ENCODE measurements at regions not wholly inside any gene's neighbourhood (a gene's known extent, or its start where the extent isn't known, plus 50 kb on each side); places are given as distances from the start of the nearest gene placed in this dataset.
A peak's percentile ranks its signal among the peaks of the same experiment; 100 is the strongest.

DNA sequence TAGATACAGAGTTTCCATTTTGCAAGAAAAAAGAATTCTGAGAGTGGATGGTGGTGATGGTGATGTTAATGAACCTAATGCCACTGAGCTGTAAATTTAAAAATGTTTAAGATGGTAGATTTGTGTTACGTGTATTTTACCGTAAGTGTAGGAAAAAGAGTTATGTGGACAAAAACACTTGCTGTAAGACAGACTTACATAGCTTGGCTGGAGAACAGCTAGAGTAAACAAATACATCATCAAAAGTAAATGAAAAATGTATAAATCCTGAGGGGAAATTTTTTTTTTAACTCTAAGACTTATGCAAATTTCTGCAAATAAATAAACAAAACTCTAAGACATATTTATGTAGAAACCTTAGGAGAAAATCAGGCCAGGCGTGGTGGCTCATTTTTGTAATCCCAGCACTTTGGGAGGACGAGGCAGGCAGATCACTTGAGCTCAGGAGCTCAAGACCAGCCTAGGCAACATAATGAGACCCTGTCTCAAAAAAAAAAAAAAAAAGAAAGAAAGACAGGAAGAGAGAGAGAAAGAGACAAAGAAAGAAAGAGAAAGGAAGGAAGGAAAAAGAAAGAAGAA, 66.2 kb upstream of the CDK13 start:
- H2AFZ ChIP-seq (ENCODE audit: low read length): no peak overlapping the region
- H2BK15ac ChIP-seq (ENCODE audit: low read length): no peak overlapping the region
- H3K23ac ChIP-seq (ENCODE audit: low read depth, low read length, poor library complexity): no peak overlapping the region
- H3K4me2 ChIP-seq (ENCODE audit: insufficient read depth, low read length, poor library complexity, severe bottlenecking): no peak overlapping the region
- no peaks in the 10 kb centered on the region for H3K36me3 ChIP-seq (replicated peaks in 1 of 2; ENCODE audit: control insufficient read depth in 2 of 2, insufficient read depth in 2 of 2, low read length in 2 of 2)
- DNase-seq (ENCODE audit: low spot score): no peak
- H3K27me3 ChIP-seq (ENCODE audit: control insufficient read depth in 3 of 3, insufficient read depth in 3 of 3, low read depth in 1 of 3, low read length in 3 of 3): no peaks in the 10 kb centered on the region
- H3K9me3 ChIP-seq (replicated peaks in 1 of 2; ENCODE audit: control insufficient read depth in 2 of 2, insufficient read depth in 1 of 2, low read depth in 1 of 2, low read length in 2 of 2): peaks cover 2 to 3% of the 10 kb centered on the region in 2 donors
- no peaks in the 10 kb centered on the region for H3K4me1 ChIP-seq (ENCODE audit: control insufficient read depth in 2 of 2, insufficient read depth in 1 of 2, low read depth in 1 of 2, low read length in 2 of 2)
- WGBS, 2 donors (ENCODE audit: extremely low coverage in 2 of 2, insufficient read length in 2 of 2, insufficient replicate concordance in 1 of 2): 100% methylated on average over 2 of the region's 4 CpGs; no CpG with 5 or more reads in 1 of the 2 donors
- no peak overlapping the region for H2AK5ac ChIP-seq (ENCODE audit: low read depth, low read length)
- no peak overlapping the region for H2BK120ac ChIP-seq (ENCODE audit: low read depth, low read length)
- H3K79me1 ChIP-seq (ENCODE audit: low read depth, low read length): no peaks in the 10 kb centered on the region
- H3K9ac ChIP-seq (ENCODE audit: low read depth, low read length, poor library complexity): no peak overlapping the region
- H3K14ac ChIP-seq (ENCODE audit: low read length): no peak overlapping the region
- no peak overlapping the region for H3K4me3 ChIP-seq (ENCODE audit: low read length in 2 of 2)
- H3K4ac ChIP-seq (ENCODE audit: low read length): no peak overlapping the region
- H4K91ac ChIP-seq (ENCODE audit: low read depth, low read length, poor library complexity): no peak overlapping the region
- H4K8ac ChIP-seq (ENCODE audit: low read depth, low read length): no peak overlapping the region
- no peak overlapping the region for H2BK12ac ChIP-seq (ENCODE audit: low read length)
- H3K18ac ChIP-seq (ENCODE audit: low read length): no peak overlapping the region
- no peak overlapping the region for H2BK5ac ChIP-seq (ENCODE audit: low read length)
- H3K27ac ChIP-seq (replicated peaks; ENCODE audit: low read length): no peak overlapping the region

DNA sequence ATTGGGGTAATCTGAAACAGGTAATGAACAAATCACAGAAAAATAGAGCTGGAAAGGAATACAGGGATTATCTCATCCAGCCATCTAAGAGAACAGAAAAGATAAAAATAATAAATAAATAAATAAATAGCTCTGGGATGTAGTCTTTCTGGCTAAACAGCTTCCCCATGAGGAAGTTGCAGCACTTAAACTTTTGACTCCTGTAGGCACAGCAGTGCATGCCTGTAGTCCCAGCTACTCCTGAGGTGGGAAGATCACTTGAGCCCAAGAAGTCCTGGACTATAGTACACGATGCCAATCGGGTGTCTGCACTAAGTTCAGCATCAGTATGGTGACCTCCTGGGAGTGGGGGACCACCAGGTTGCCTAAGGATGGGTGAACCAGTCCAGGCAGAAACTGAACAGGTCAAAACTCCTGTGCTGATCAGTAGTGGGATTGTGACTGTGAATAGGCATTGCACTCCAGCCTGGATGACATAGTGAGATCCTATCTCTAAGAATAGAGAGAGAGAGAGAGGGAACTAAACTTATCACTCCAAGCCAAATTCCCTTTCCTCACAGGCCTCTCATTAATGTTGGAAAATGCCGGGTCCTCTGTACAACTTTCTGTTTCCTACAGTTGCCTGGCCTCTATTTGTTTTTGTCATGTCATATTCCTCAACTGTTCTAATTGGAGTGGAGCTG, 61.7 kb upstream of the CDK13 start:
- no peak overlapping the region for H2BK15ac ChIP-seq (ENCODE audit: low read length)
- no peak overlapping the region for H3K23ac ChIP-seq (ENCODE audit: low read depth, low read length, poor library complexity)
- no peak overlapping the region for H3K9ac ChIP-seq (ENCODE audit: low read depth, low read length, poor library complexity)
- no peaks in the 10 kb centered on the region for H3K79me1 ChIP-seq (ENCODE audit: low read depth, low read length)
- WGBS, 2 donors (ENCODE audit: extremely low coverage in 2 of 2, insufficient read length in 2 of 2, insufficient replicate concordance in 1 of 2): no CpG with 5 or more reads among the region's 3 CpGs
- no peak overlapping the region for H3K4me2 ChIP-seq (ENCODE audit: insufficient read depth, low read length, poor library complexity, severe bottlenecking)
- H3K27ac ChIP-seq (replicated peaks; ENCODE audit: low read length): no peak overlapping the region
- H2BK12ac ChIP-seq (ENCODE audit: low read length): no peak overlapping the region
- H4K91ac ChIP-seq (ENCODE audit: low read depth, low read length, poor library complexity): no peak overlapping the region
- no peak overlapping the region for H4K8ac ChIP-seq (ENCODE audit: low read depth, low read length)
- H3K36me3 ChIP-seq (replicated peaks in 1 of 2; ENCODE audit: control insufficient read depth in 2 of 2, insufficient read depth in 2 of 2, low read length in 2 of 2): no peaks in the 10 kb centered on the region
- peak overlapping the region in 1 of 2 donors; percentile 11 for H3K4me3 ChIP-seq (ENCODE audit: low read length in 2 of 2)
- H2BK120ac ChIP-seq (ENCODE audit: low read depth, low read length): no peak overlapping the region
- H3K14ac ChIP-seq (ENCODE audit: low read length): no peak overlapping the region
- H3K27me3 ChIP-seq (ENCODE audit: control insufficient read depth in 3 of 3, insufficient read depth in 3 of 3, low read depth in 1 of 3, low read length in 3 of 3): peaks cover 0 to 15% (median 0%) of the 10 kb centered on the region in 3 experiments
- no peak overlapping the region for H3K18ac ChIP-seq (ENCODE audit: low read length)
- no peak overlapping the region for H2AFZ ChIP-seq (ENCODE audit: low read length)
- no peaks in the 10 kb centered on the region for H3K4me1 ChIP-seq (ENCODE audit: control insufficient read depth in 2 of 2, insufficient read depth in 1 of 2, low read depth in 1 of 2, low read length in 2 of 2)
- no peak for DNase-seq (ENCODE audit: low spot score)
- no peaks in the 10 kb centered on the region for H3K9me3 ChIP-seq (replicated peaks in 1 of 2; ENCODE audit: control insufficient read depth in 2 of 2, insufficient read depth in 1 of 2, low read depth in 1 of 2, low read length in 2 of 2)
- no peak overlapping the region for H2BK5ac ChIP-seq (ENCODE audit: low read length)
- H2AK5ac ChIP-seq (ENCODE audit: low read depth, low read length): no peak overlapping the region
- H3K4ac ChIP-seq (ENCODE audit: low read length): peak overlapping the region; percentile 53

DNA sequence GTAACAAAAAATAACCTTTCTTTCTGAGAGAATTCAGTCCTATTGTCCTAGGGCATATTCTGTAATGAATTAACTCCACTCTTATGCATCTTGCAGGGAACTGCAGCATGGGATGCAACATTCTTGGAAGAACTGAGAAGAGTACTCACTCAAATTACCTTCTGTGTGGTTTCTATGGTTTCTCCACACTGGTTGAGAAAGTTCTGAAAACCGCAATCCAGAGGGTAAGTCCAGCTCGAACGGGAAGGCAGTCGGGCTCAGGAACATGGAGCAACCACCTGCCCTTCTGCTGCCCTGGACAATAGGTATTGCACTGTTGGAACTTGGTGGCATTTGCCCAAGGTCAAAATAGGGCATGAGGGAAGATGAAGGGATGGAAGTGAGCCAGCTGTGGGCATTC, 59.6 kb upstream of the CDK13 start:
- Histone ChIP-seq H3K27me3 (ENCODE audit: control insufficient read depth in 3 of 3, insufficient read depth in 3 of 3, low read depth in 1 of 3, low read length in 3 of 3) (peaks cover 0 to 18% (median 0%) of the 10 kb centered on the region in 3 experiments), H2AFZ (ENCODE audit: low read length) (no peak overlapping the region), H3K4me1 (ENCODE audit: control insufficient read depth in 2 of 2, insufficient read depth in 1 of 2, low read depth in 1 of 2, low read length in 2 of 2) (no peaks in the 10 kb centered on the region), H2AK5ac (ENCODE audit: low read depth, low read length) (no peak overlapping the region), H2BK12ac (ENCODE audit: low read length) (no peak overlapping the region), H3K4ac (ENCODE audit: low read length) (no peak overlapping the region), H4K8ac (ENCODE audit: low read depth, low read length) (no peak overlapping the region), H3K9me3 (replicated peaks in 1 of 2; ENCODE audit: control insufficient read depth in 2 of 2, insufficient read depth in 1 of 2, low read depth in 1 of 2, low read length in 2 of 2) (no peaks in the 10 kb centered on the region), H2BK120ac (ENCODE audit: low read depth, low read length) (no peak overlapping the region), H3K18ac (ENCODE audit: low read length) (no peak overlapping the region), H2BK5ac (ENCODE audit: low read length) (no peak overlapping the region), H3K4me3 (ENCODE audit: low read length in 2 of 2) (no peak overlapping the region), H3K27ac (replicated peaks; ENCODE audit: low read length) (no peak overlapping the region), H3K14ac (ENCODE audit: low read length) (no peak overlapping the region), H4K91ac (ENCODE audit: low read depth, low read length, poor library complexity) (no peak overlapping the region), H3K23ac (ENCODE audit: low read depth, low read length, poor library complexity) (no peak overlapping the region), H3K9ac (ENCODE audit: low read depth, low read length, poor library complexity) (no peak overlapping the region), H3K4me2 (ENCODE audit: insufficient read depth, low read length, poor library complexity, severe bottlenecking) (no peak overlapping the region), H2BK15ac (ENCODE audit: low read length) (no peak overlapping the region), H3K79me1 (ENCODE audit: low read depth, low read length) (no peaks in the 10 kb centered on the region), H3K36me3 (replicated peaks in 1 of 2; ENCODE audit: control insufficient read depth in 2 of 2, insufficient read depth in 2 of 2, low read length in 2 of 2) (no peaks in the 10 kb centered on the region)
- no peak for DNase-seq (ENCODE audit: low spot score)
- no CpG with 5 or more reads among the region's 4 CpGs for WGBS, 2 donors (ENCODE audit: extremely low coverage in 2 of 2, insufficient read length in 2 of 2, insufficient replicate concordance in 1 of 2)

DNA sequence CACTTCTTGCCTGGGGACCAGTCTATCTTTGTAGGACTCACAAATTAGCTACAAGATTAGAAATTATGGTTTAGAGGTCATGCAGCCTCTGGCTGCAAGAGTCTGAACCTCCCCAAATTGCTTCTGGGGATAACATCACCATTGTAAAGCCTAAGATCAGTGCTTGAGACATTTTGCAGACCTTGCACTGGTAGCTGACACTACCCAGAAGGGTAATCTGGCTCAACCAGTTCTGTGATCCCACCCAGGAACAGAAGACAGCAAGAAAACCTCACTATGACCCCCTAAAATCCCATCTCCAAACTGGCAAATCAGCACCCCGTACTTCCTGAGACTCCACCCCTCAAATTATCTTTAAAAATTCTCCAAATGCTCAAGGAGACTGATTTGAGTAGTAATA, 58.2 kb upstream of the CDK13 start:
- H4K91ac ChIP-seq (ENCODE audit: low read depth, low read length, poor library complexity): no peak overlapping the region
- no peak overlapping the region for H2BK120ac ChIP-seq (ENCODE audit: low read depth, low read length)
- H3K14ac ChIP-seq (ENCODE audit: low read length): no peak overlapping the region
- no peak overlapping the region for H3K18ac ChIP-seq (ENCODE audit: low read length)
- H3K27ac ChIP-seq (replicated peaks; ENCODE audit: low read length): no peak overlapping the region
- no peak overlapping the region for H3K23ac ChIP-seq (ENCODE audit: low read depth, low read length, poor library complexity)
- H2BK12ac ChIP-seq (ENCODE audit: low read length): no peak overlapping the region
- peaks cover 0 to 18% (median 0%) of the 10 kb centered on the region in 3 experiments for H3K27me3 ChIP-seq (ENCODE audit: control insufficient read depth in 3 of 3, insufficient read depth in 3 of 3, low read depth in 1 of 3, low read length in 3 of 3)
- no peak overlapping the region for H2AK5ac ChIP-seq (ENCODE audit: low read depth, low read length)
- H3K9me3 ChIP-seq (replicated peaks in 1 of 2; ENCODE audit: control insufficient read depth in 2 of 2, insufficient read depth in 1 of 2, low read depth in 1 of 2, low read length in 2 of 2): no peaks in the 10 kb centered on the region
- no peaks in the 10 kb centered on the region for H3K79me1 ChIP-seq (ENCODE audit: low read depth, low read length)
- no peak overlapping the region for H4K8ac ChIP-seq (ENCODE audit: low read depth, low read length)
- H3K36me3 ChIP-seq (replicated peaks in 1 of 2; ENCODE audit: control insufficient read depth in 2 of 2, insufficient read depth in 2 of 2, low read length in 2 of 2): no peaks in the 10 kb centered on the region
- no peak overlapping the region for H3K4ac ChIP-seq (ENCODE audit: low read length)
- no peak overlapping the region for H2BK5ac ChIP-seq (ENCODE audit: low read length)
- H2AFZ ChIP-seq (ENCODE audit: low read length): no peak overlapping the region
- no peak overlapping the region for H2BK15ac ChIP-seq (ENCODE audit: low read length)
- no peak overlapping the region for H3K4me2 ChIP-seq (ENCODE audit: insufficient read depth, low read length, poor library complexity, severe bottlenecking)
- WGBS, 2 donors (ENCODE audit: extremely low coverage in 2 of 2, insufficient read length in 2 of 2, insufficient replicate concordance in 1 of 2): no CpG with 5 or more reads among the region's 1 CpG
- H3K4me1 ChIP-seq (ENCODE audit: control insufficient read depth in 2 of 2, insufficient read depth in 1 of 2, low read depth in 1 of 2, low read length in 2 of 2): no peaks in the 10 kb centered on the region
- no peak overlapping the region for H3K4me3 ChIP-seq (ENCODE audit: low read length in 2 of 2)
- no peak for DNase-seq (ENCODE audit: low spot score)
- H3K9ac ChIP-seq (ENCODE audit: low read depth, low read length, poor library complexity): no peak overlapping the region

All from neuronal stem cell (in vitro differentiated cells).